HEK293 (cell line): ENCODE measurements at regions not wholly inside any gene's neighbourhood (a gene's known extent, or its start where the extent isn't known, plus 50 kb on each side); places are given as distances from the start of the nearest gene placed in this dataset.

ENCODE experiments used
- CTCF ChIP-seq: fragments of 450-650 bp; formaldehyde crosslinking; IDR thresholded peaks from 2 replicates; pipeline ENCODE4 v1.5.1; 2016; ENCODE audit warnings: missing biosample characterization, missing genetic modification characterization
- PRDM10 ChIP-seq: fragments of 450-650 bp; formaldehyde crosslinking; IDR thresholded peaks from 2 replicates; pipeline ENCODE4 v1.5.1; 2016; ENCODE audit warnings: missing biosample characterization, missing genetic modification characterization
- YY1 ChIP-seq: fragments of 450-650 bp; formaldehyde crosslinking; IDR thresholded peaks from 2 replicates; pipeline ENCODE4 v1.5.1; 2018; ENCODE audit warnings: missing biosample characterization, missing genetic modification characterization
- ZBTB7A ChIP-seq: fragments of 450-650 bp; formaldehyde crosslinking; IDR thresholded peaks from 2 replicates; pipeline ENCODE4 v1.5.1; 2016; ENCODE audit warnings: low read depth, missing biosample characterization, missing genetic modification characterization
- ZFP41 ChIP-seq: fragments of 450-650 bp; formaldehyde crosslinking; IDR thresholded peaks from 2 replicates; pipeline ENCODE4 v1.5.1; 2016; ENCODE audit warnings: missing biosample characterization, missing genetic modification characterization, borderline replicate concordance
- ZNF274 ChIP-seq, 2 experiments: fragments of 200-500 bp in 1 of 2; fragments of 450-650 bp in 1 of 2; sonication (Bioruptor generic) in 1 of 2; formaldehyde crosslinking in 1 of 2; IDR thresholded peaks; 2 replicates each; pipeline versions ENCODE4 v1.5.1 to v1.6.1; 2014 to 2016; ENCODE audit warnings: borderline replicate concordance in 1 of 2, inconsistent platforms in 1 of 2, low read length in 1 of 2, missing biosample characterization in 1 of 2, missing genetic modification characterization in 1 of 2
- ZNF677 ChIP-seq: fragments of 450-650 bp; IDR thresholded peaks from 2 replicates; pipeline ENCODE4 v1.5.0; 2018; ENCODE audit warnings: missing biosample characterization, mild to moderate bottlenecking, missing genetic modification characterization, moderate library complexity
- ZNF707 ChIP-seq: fragments of 450-650 bp; formaldehyde crosslinking; IDR thresholded peaks from 2 replicates; pipeline ENCODE4 v1.5.1; 2016; ENCODE audit warnings: missing biosample characterization, missing genetic modification characterization

- no peak for TF ChIP-seq PRDM10 (tag by site-specific recombination)
- TF ChIP-seq CTCF (tag by site-specific recombination): no peak
- no peak for TF ChIP-seq ZFP41 (tag by site-specific recombination)
- no peak for TF ChIP-seq ZBTB7A (tag by site-specific recombination)
- no peak for TF ChIP-seq ZNF707 (tag by site-specific recombination)
- no peak for TF ChIP-seq YY1 (tag by site-specific recombination)
- no peak for TF ChIP-seq ZNF274 (IDR thresholded peaks at IDR 0.05; ENCODE audit: low read length)
- TF ChIP-seq ZNF274 (tag by site-specific recombination; IDR thresholded peaks at IDR 0.05; ENCODE audit: borderline replicate concordance): no peak
- no peak for TF ChIP-seq ZNF677 (tag by site-specific recombination)
These were observed 84.5 kb upstream of the GALNT5 start for GRCh38 chr2:157172866-157173578.
